Tibial artery (tissue), 4 donors: ENCODE measurements at regions not wholly inside any gene's neighbourhood (a gene's known extent, or its start where the extent isn't known, plus 50 kb on each side); places are given as distances from the start of the nearest gene placed in this dataset.

Experiments used
- DNase-seq, 2 donors: peaks; one replicate each; pipeline ENCODE4 v3.0.0-alpha.2; 2019
- H3K27ac ChIP-seq, 2 donors: fragments of 200-600 bp; sonication (generic) in 1 of 2; 1 replicate in 1 of 2; 2 replicates in 1 of 2; pipeline ENCODE4 v1.5.1; 2018 to 2019; ENCODE audit warnings: mild to moderate bottlenecking in 1 of 2
- H3K27me3 ChIP-seq, 2 donors: fragments of 200-600 bp; sonication (generic) in 1 of 2; one replicate each; pipeline versions ENCODE4 v1.5.1 to v1.6.0; 2016 to 2019
- H3K36me3 ChIP-seq, 3 donors: fragments of 200-600 bp; sonication (generic) in 2 of 3; one replicate each; pipeline ENCODE4 v1.5.1; 2016 to 2019; ENCODE audit warnings: mild to moderate bottlenecking in 2 of 3
- H3K4me1 ChIP-seq, 4 donors: fragments of 200-600 bp; sonication (generic) in 2 of 4; 1 replicate in 3 of 4; 2 replicates in 1 of 4; pipeline ENCODE4 v1.5.1; 2016 to 2019
- H3K4me3 ChIP-seq, 2 donors: fragments of 200-600 bp; sonication (generic) in 1 of 2; 1 replicate in 1 of 2; 2 replicates in 1 of 2; pipeline ENCODE4 v1.5.1; 2018 to 2019; ENCODE audit warnings: mild to moderate bottlenecking in 2 of 2
- H3K9me3 ChIP-seq, 3 donors: fragments of 200-600 bp; sonication (generic) in 1 of 3; one replicate each; pipeline ENCODE4 v1.5.1; 2016 to 2019
- CTCF ChIP-seq, 2 experiments: fragments of 200-600 bp in 1 of 2; fragments of 450-650 bp in 1 of 2; IDR thresholded peaks; one replicate each; pipeline ENCODE4 v1.5.1; 2017 to 2019; ENCODE audit warnings: antibody characterized with exemption in 2 of 2, mild to moderate bottlenecking in 1 of 2, moderate library complexity in 1 of 2
- intact Hi-C: fragments of 100-400 bp; cut with DNase I; formaldehyde crosslinking; loops from one replicate; pipeline ENCODE4 v1.15.0; 2023; ENCODE audit warnings: low total_unique reads

- H3K4me1 ChIP-seq: no peaks in the 10 kb centered on the region
- no peak for DNase-seq
- H3K36me3 ChIP-seq: no peaks in the 10 kb centered on the region
- no peaks in the 10 kb centered on the region for H3K9me3 ChIP-seq
- peaks cover 0 to 36% of the 10 kb centered on the region in 2 donors for H3K27me3 ChIP-seq
- no peak for TF ChIP-seq CTCF (IDR thresholded peaks at IDR 0.05)
- no peak overlapping the region for H3K4me3 ChIP-seq
- intact Hi-C loops: no loop called here
- H3K27ac ChIP-seq: no peak overlapping the region
These were observed 135.8 kb upstream of the NECTIN1 start for GRCh38 chr11:119864836-119865235.

DNA sequence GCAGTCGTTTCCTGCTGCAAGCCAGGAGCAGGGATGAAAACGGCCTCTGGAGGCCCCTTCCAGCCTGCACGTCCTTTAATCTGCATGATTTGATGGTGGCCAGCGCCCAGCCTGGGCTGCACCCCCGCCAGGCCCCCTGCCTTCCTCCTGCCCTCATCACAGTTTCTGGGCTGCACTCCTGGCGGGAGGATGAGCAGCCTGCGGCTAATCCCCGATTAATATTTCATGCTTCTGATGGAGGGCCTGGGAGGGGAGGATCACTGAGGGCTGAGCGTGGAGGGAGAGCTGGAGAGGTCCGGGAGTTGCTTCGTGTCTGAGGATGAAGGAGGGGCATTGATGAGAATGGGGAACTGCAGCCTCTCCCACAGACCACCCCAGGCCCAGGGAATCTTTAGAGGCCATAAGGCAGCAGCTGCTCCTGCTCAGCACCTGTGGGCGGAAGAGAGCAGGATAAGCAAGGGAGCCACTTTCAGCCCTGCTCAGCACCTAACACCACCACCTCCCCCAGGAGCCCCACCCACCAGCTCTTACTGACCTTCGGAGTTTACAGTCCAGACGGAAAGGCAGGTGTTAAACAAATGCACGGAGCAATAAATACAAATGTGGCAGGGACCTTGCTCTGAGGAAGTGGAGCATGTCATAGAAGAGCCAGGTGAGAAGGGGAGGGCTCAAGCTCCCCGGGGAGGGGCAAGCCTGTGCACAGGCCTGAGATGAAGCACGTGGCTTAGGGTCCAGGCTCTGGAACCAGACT lies 135.0 kb upstream of the NECTIN1 start:
- intact Hi-C loops: no loop called here

GRCh38 chr11:119863236-119863635 lies 134.2 kb upstream of the NECTIN1 start:
- DNase-seq: no peak
- intact Hi-C loops: no loop called here
- Histone ChIP-seq H3K36me3 (no peaks in the 10 kb centered on the region), H3K27me3 (peaks cover 0 to 22% of the 10 kb centered on the region in 2 donors), H3K9me3 (no peaks in the 10 kb centered on the region), H3K27ac (no peak overlapping the region), H3K4me1 (no peaks in the 10 kb centered on the region), H3K4me3 (no peak overlapping the region)
- no peak for TF ChIP-seq CTCF (IDR thresholded peaks at IDR 0.05)

More for the DNA sequence above, 135.0 kb upstream of the NECTIN1 start:
- DNase-seq: no peak
- no peaks in the 10 kb centered on the region for H3K4me1 ChIP-seq
- no peaks in the 10 kb centered on the region for H3K36me3 ChIP-seq
- no peak for TF ChIP-seq CTCF (IDR thresholded peaks at IDR 0.05)
- H3K4me3 ChIP-seq: no peak overlapping the region
- H3K27ac ChIP-seq: no peak overlapping the region
- H3K27me3 ChIP-seq: peaks cover 0 to 29% of the 10 kb centered on the region in 2 donors
- no peaks in the 10 kb centered on the region for H3K9me3 ChIP-seq

- peaks cover 0 to 2% (median 0%) of the 10 kb centered on the region in 4 donors for H3K4me1 ChIP-seq
- H3K4me3 ChIP-seq: no peak overlapping the region
- no peaks in the 10 kb centered on the region for H3K9me3 ChIP-seq
- no peaks in the 10 kb centered on the region for H3K36me3 ChIP-seq
- no peak overlapping the region for H3K27ac ChIP-seq
- DNase-seq: no peak
- intact Hi-C loops: no loop called here
- H3K27me3 ChIP-seq: peaks cover 0 to 19% of the 10 kb centered on the region in 2 donors
- no peak for TF ChIP-seq CTCF (IDR thresholded peaks at IDR 0.05)
These were observed 132.2 kb upstream of the NECTIN1 start for GRCh38 chr11:119861160-119861559.

- TF ChIP-seq CTCF (IDR thresholded peaks at IDR 0.05): no peak
- Histone ChIP-seq H3K36me3 (no peaks in the 10 kb centered on the region), H3K4me3 (no peak overlapping the region), H3K9me3 (no peaks in the 10 kb centered on the region), H3K4me1 (peaks cover 0 to 8% (median 2%) of the 10 kb centered on the region in 4 donors), H3K27ac (no peak overlapping the region), H3K27me3 (peaks cover 0 to 19% of the 10 kb centered on the region in 2 donors)
- DNase-seq: no peak
- intact Hi-C loops: no loop called here
These were observed 131.6 kb upstream of the NECTIN1 start for GRCh38 chr11:119860561-119861094.
